ENCODE measurements at regions not wholly inside any gene's neighbourhood (a gene's known extent, or its start where the extent isn't known, plus 50 kb on each side); places are given as distances from the start of the nearest gene placed in this dataset.

GRCh38 chr20:6604179-6604578 lies 163.3 kb upstream of the BMP2 start (continued):
- TF ChIP-seq, protein P1, sequence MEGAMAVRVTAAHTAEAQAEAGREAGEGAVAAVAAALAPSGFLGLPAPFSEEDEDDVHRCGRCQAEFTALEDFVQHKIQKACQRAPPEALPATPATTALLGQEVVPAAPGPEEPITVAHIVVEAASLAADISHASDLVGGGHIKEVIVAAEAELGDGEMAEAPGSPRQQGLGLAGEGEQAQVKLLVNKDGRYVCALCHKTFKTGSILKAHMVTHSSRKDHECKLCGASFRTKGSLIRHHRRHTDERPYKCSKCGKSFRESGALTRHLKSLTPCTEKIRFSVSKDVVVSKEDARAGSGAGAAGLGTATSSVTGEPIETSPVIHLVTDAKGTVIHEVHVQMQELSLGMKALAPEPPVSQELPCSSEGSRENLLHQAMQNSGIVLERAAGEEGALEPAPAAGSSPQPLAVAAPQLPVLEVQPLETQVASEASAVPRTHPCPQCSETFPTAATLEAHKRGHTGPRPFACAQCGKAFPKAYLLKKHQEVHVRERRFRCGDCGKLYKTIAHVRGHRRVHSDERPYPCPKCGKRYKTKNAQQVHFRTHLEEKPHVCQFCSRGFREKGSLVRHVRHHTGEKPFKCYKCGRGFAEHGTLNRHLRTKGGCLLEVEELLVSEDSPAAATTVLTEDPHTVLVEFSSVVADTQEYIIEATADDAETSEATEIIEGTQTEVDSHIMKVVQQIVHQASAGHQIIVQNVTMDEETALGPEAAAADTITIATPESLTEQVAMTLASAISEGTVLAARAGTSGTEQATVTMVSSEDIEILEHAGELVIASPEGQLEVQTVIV (IDR thresholded peaks at IDR 0.05; ENCODE audit: borderline replicate concordance, partially characterized antibody) = no peak
- TF ChIP-seq, protein P2, sequence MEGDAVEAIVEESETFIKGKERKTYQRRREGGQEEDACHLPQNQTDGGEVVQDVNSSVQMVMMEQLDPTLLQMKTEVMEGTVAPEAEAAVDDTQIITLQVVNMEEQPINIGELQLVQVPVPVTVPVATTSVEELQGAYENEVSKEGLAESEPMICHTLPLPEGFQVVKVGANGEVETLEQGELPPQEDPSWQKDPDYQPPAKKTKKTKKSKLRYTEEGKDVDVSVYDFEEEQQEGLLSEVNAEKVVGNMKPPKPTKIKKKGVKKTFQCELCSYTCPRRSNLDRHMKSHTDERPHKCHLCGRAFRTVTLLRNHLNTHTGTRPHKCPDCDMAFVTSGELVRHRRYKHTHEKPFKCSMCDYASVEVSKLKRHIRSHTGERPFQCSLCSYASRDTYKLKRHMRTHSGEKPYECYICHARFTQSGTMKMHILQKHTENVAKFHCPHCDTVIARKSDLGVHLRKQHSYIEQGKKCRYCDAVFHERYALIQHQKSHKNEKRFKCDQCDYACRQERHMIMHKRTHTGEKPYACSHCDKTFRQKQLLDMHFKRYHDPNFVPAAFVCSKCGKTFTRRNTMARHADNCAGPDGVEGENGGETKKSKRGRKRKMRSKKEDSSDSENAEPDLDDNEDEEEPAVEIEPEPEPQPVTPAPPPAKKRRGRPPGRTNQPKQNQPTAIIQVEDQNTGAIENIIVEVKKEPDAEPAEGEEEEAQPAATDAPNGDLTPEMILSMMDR (IDR thresholded peaks at IDR 0.05 in 2 of 3, conservative IDR thresholded peaks at IDR 0.05 in 1 of 3; ENCODE audit: control insufficient read depth in 2 of 3, extremely low read depth in 1 of 3, insufficient read depth in 1 of 3, low read depth in 3 of 3, low read length in 3 of 3) = no peak
- TF ChIP-seq SPI1 (IDR thresholded peaks at IDR 0.05; ENCODE audit: borderline replicate concordance, insufficient read depth, low read depth, low read length) = no peak
- TF ChIP-seq SMAD5 (IDR thresholded peaks at IDR 0.05; ENCODE audit: low read depth) = no peak
- TF ChIP-seq, protein P3, sequence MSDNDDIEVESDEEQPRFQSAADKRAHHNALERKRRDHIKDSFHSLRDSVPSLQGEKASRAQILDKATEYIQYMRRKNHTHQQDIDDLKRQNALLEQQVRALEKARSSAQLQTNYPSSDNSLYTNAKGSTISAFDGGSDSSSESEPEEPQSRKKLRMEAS (IDR thresholded peaks at IDR 0.05; ENCODE audit: low read depth, low read length) = no peak

Data from GM12878 (cell line).